Thyroid gland (tissue), 4 donors: ENCODE measurements at regions not wholly inside any gene's neighbourhood (a gene's known extent, or its start where the extent isn't known, plus 50 kb on each side); places are given as distances from the start of the nearest gene placed in this dataset.

Experiments used
- POLR2A ChIP-seq, 2 donors: fragments of 450-650 bp; IDR thresholded peaks; one replicate each; pipeline ENCODE4 v1.6.1; 2017; ENCODE audit warnings: antibody characterized with exemption in 2 of 2, mild to moderate bottlenecking in 2 of 2, moderate library complexity in 1 of 2
- TF ChIP-seq, protein P1 (sequence below), 6 experiments: fragments of 200-600 bp in 3 of 6; fragments of 450-650 bp in 3 of 6; sonication (generic) in 3 of 6; IDR thresholded peaks; one replicate each; pipeline ENCODE4 v1.5.1; 2016 to 2019; ENCODE audit warnings: antibody characterized with exemption in 6 of 6, mild to moderate bottlenecking in 2 of 6, inconsistent platforms in 1 of 6, moderate library complexity in 1 of 6

GRCh38 chr4:62293551-62293950 is 1093.4 kb downstream of the ADGRL3 start:
- TF ChIP-seq, protein P1, sequence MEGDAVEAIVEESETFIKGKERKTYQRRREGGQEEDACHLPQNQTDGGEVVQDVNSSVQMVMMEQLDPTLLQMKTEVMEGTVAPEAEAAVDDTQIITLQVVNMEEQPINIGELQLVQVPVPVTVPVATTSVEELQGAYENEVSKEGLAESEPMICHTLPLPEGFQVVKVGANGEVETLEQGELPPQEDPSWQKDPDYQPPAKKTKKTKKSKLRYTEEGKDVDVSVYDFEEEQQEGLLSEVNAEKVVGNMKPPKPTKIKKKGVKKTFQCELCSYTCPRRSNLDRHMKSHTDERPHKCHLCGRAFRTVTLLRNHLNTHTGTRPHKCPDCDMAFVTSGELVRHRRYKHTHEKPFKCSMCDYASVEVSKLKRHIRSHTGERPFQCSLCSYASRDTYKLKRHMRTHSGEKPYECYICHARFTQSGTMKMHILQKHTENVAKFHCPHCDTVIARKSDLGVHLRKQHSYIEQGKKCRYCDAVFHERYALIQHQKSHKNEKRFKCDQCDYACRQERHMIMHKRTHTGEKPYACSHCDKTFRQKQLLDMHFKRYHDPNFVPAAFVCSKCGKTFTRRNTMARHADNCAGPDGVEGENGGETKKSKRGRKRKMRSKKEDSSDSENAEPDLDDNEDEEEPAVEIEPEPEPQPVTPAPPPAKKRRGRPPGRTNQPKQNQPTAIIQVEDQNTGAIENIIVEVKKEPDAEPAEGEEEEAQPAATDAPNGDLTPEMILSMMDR (IDR thresholded peaks at IDR 0.05), result no peak
- no peak for TF ChIP-seq POLR2A (IDR thresholded peaks at IDR 0.05)
